Fibroblast of lung (primary cell): ENCODE measurements at regions not wholly inside any gene's neighbourhood (a gene's known extent, or its start where the extent isn't known, plus 50 kb on each side); places are given as distances from the start of the nearest gene placed in this dataset.

Experiments
- DNase-seq, 2 donors: peaks; one replicate each; pipeline versions ENCODE4 v3.0.0 to v3.0.0-alpha.2; 2010; ENCODE audit warnings: low read depth in 2 of 2
- H2AFZ ChIP-seq: 2 replicates; pipeline ENCODE4 v1.5.1; 2012; ENCODE audit warnings: low read length, control low read depth, inconsistent platforms
- H3K27ac ChIP-seq: 2 replicates; pipeline ENCODE4 v1.5.1; 2011; ENCODE audit warnings: low read length, control low read depth; ENCODE audit not compliant: insufficient read depth
- H3K27me3 ChIP-seq: 2 replicates; pipeline ENCODE4 v1.5.1; 2011; ENCODE audit warnings: mild to moderate bottlenecking, low read length; ENCODE audit not compliant: control insufficient read depth, insufficient read depth
- H3K36me3 ChIP-seq: 2 replicates; pipeline ENCODE4 v1.5.1; 2011; ENCODE audit warnings: low read length; ENCODE audit not compliant: control insufficient read depth, insufficient read depth
- H3K4me1 ChIP-seq: 2 replicates; pipeline ENCODE4 v1.5.1; 2011; ENCODE audit warnings: low read length; ENCODE audit not compliant: control insufficient read depth, insufficient read depth; ENCODE audit errors: extremely low read depth
- H3K4me2 ChIP-seq: 2 replicates; pipeline ENCODE4 v1.5.1; 2011; ENCODE audit warnings: low read length, control low read depth; ENCODE audit not compliant: insufficient read depth; ENCODE audit errors: extremely low read depth
- H3K4me3 ChIP-seq, 4 experiments: fragments of 200-600 bp in 1 of 4; sonication (generic) in 1 of 4; replicated peaks in 1 of 4; 2 replicates each; pipeline ENCODE4 v1.5.1; 2011 to 2016; ENCODE audit warnings: low read length in 4 of 4, low read depth in 3 of 4, mild to moderate bottlenecking in 3 of 4, control low read depth in 2 of 4, inconsistent platforms in 1 of 4, mixed read lengths in 1 of 4; ENCODE audit not compliant: insufficient read depth in 1 of 4; ENCODE audit errors: control extremely low read depth in 1 of 4
- H3K79me2 ChIP-seq: 2 replicates; pipeline ENCODE4 v1.5.1; 2012; ENCODE audit warnings: mild to moderate bottlenecking, low read length, inconsistent platforms; ENCODE audit not compliant: control insufficient read depth, insufficient read depth
- H3K9ac ChIP-seq: 2 replicates; pipeline ENCODE4 v1.5.1; 2011; ENCODE audit warnings: mild to moderate bottlenecking, low read length, control low read depth; ENCODE audit not compliant: insufficient read depth
- H3K9me3 ChIP-seq: 2 replicates; pipeline ENCODE4 v1.5.1; 2012; ENCODE audit warnings: low read depth, low read length; ENCODE audit not compliant: control insufficient read depth, insufficient read depth
- H4K20me1 ChIP-seq: 2 replicates; pipeline ENCODE4 v1.5.1; 2011; ENCODE audit warnings: low read length; ENCODE audit not compliant: control insufficient read depth, insufficient read depth; ENCODE audit errors: extremely low read depth
- CTCF ChIP-seq, 2 donors: IDR thresholded peaks in 1 of 2; conservative IDR thresholded peaks in 1 of 2; 1 replicate in 1 of 2; 2 replicates in 1 of 2; pipeline ENCODE4 v1.5.1; 2011 to 2012; ENCODE audit warnings: low read length in 2 of 2, control low read depth in 1 of 2, inconsistent platforms in 1 of 2, low read depth in 1 of 2, mild to moderate bottlenecking in 1 of 2
- EZH2 ChIP-seq: IDR thresholded peaks from 2 replicates; pipeline ENCODE4 v1.5.1; 2012; ENCODE audit warnings: low read length, control low read depth, mild to moderate bottlenecking; ENCODE audit errors: missing control alignments

- H3K9me3 ChIP-seq, result no peaks in the 10 kb centered on the region
- no peaks in the 10 kb centered on the region for H3K79me2 ChIP-seq
- no peaks in the 10 kb centered on the region for H3K4me1 ChIP-seq
- DNase-seq, result no peak
- H3K9ac ChIP-seq, result no peak overlapping the region
- no peak overlapping the region for H3K4me3 ChIP-seq
- H2AFZ ChIP-seq, result no peak overlapping the region
- TF ChIP-seq CTCF (conservative IDR thresholded peaks at IDR 0.05 in 1 of 2, IDR thresholded peaks at IDR 0.05 in 1 of 2; ENCODE audit: low read depth in 1 of 2, low read length in 2 of 2), result no peak
- no peak for TF ChIP-seq EZH2
- no peaks in the 10 kb centered on the region for H3K36me3 ChIP-seq
- H4K20me1 ChIP-seq, result no peaks in the 10 kb centered on the region
- no peak overlapping the region for H3K27ac ChIP-seq
- H3K27me3 ChIP-seq, result no peaks in the 10 kb centered on the region
- no peak overlapping the region for H3K4me2 ChIP-seq
These were observed 1201.6 kb upstream of the NUDT12 start for GRCh38 chr5:104764197-104764596.

- Histone ChIP-seq H3K27me3 (no peaks in the 10 kb centered on the region), H2AFZ (no peak overlapping the region), H3K9me3 (no peaks in the 10 kb centered on the region), H3K4me2 (no peak overlapping the region), H3K4me3 (no peak overlapping the region), H4K20me1 (no peaks in the 10 kb centered on the region), H3K36me3 (no peaks in the 10 kb centered on the region), H3K79me2 (no peaks in the 10 kb centered on the region), H3K4me1 (no peaks in the 10 kb centered on the region), H3K9ac (no peak overlapping the region), H3K27ac (no peak overlapping the region)
- DNase-seq, result no peak
- TF ChIP-seq EZH2, result no peak
- no peak for TF ChIP-seq CTCF (conservative IDR thresholded peaks at IDR 0.05 in 1 of 2, IDR thresholded peaks at IDR 0.05 in 1 of 2; ENCODE audit: low read depth in 1 of 2, low read length in 2 of 2)
These were observed 1200.6 kb upstream of the NUDT12 start for GRCh38 chr5:104763216-104763615.

- Histone ChIP-seq H3K27ac (no peak overlapping the region), H3K36me3 (no peaks in the 10 kb centered on the region), H2AFZ (no peak overlapping the region), H3K4me2 (no peak overlapping the region), H3K4me3 (no peak overlapping the region), H3K9me3 (no peaks in the 10 kb centered on the region), H4K20me1 (no peaks in the 10 kb centered on the region), H3K9ac (no peak overlapping the region), H3K4me1 (no peaks in the 10 kb centered on the region), H3K27me3 (no peaks in the 10 kb centered on the region), H3K79me2 (no peaks in the 10 kb centered on the region)
- TF ChIP-seq CTCF (conservative IDR thresholded peaks at IDR 0.05 in 1 of 2, IDR thresholded peaks at IDR 0.05 in 1 of 2; ENCODE audit: low read depth in 1 of 2, low read length in 2 of 2) (no peak), EZH2 (no peak)
- DNase-seq, result no peak
These were observed 1195.3 kb upstream of the NUDT12 start for GRCh38 chr5:104757915-104758314.
